IMR-90 (cell line): ENCODE measurements at regions not wholly inside any gene's neighbourhood (a gene's known extent, or its start where the extent isn't known, plus 50 kb on each side); places are given as distances from the start of the nearest gene placed in this dataset.
A peak's percentile ranks its signal among the peaks of the same experiment; 100 is the strongest.

Source experiments
- ATAC-seq: fragments of 200-7000 bp; cut with Tn5 transposase; 2 replicates; pipeline ENCODE4 v1.9.1; 2020; ENCODE audit warnings: low read depth, mild to moderate bottlenecking, moderate library complexity
- BruUV-seq: library from RNA; stranded (reverse); fragments of 400-500 nt; replicated peaks from 2 replicates; lab custom pipeline; 2021; lab: Mats Ljungman, UMichigan
- CTCF ChIA-PET: fragments of 300-600 bp; formaldehyde crosslinking; extraction: SDS; loops from one replicate; lab custom pipeline; 2021; ENCODE audit warnings: antibody characterized with exemption; lab: Yijun Ruan, JAX
- POLR2A ChIA-PET: fragments of 300-600 bp; sonication (Branson Sonifier 250); formaldehyde crosslinking; loops from one replicate; lab custom pipeline; 2022; ENCODE audit warnings: antibody characterized with exemption; ENCODE audit not compliant: unreplicated experiment; lab: Charles Lee
- DNase-seq: peaks from one replicate; pipeline ENCODE4 v3.0.0; 2013
- H2AFZ ChIP-seq: replicated peaks from 2 replicates; pipeline ENCODE3; 2013; ENCODE audit warnings: low read length, mild to moderate bottlenecking; ENCODE audit not compliant: poor library complexity
- H2AK5ac ChIP-seq: 2 replicates; pipeline ENCODE4 v1.6.1; 2013; ENCODE audit warnings: low read depth, low read length, inconsistent platforms
- H2AK9ac ChIP-seq: replicated peaks from 2 replicates; pipeline ENCODE3; 2013; ENCODE audit warnings: mild to moderate bottlenecking, low read depth, low read length, moderate library complexity; ENCODE audit not compliant: poor library complexity
- H2BK120ac ChIP-seq: 2 replicates; pipeline ENCODE4 v1.6.1; 2013; ENCODE audit warnings: low read depth, low read length, inconsistent platforms
- H2BK15ac ChIP-seq: 3 replicates; pipeline ENCODE4 v1.6.1; 2013; ENCODE audit warnings: low read depth, low read length, inconsistent platforms
- H2BK20ac ChIP-seq: 2 replicates; pipeline ENCODE4 v1.6.1; 2013; ENCODE audit warnings: low read depth, mild to moderate bottlenecking, inconsistent platforms, low read length, moderate library complexity
- H2BK5ac ChIP-seq: 2 replicates; pipeline ENCODE4 v1.6.1; 2013; ENCODE audit warnings: mild to moderate bottlenecking, low read depth, low read length, inconsistent platforms; ENCODE audit not compliant: poor library complexity, severe bottlenecking
- H3K14ac ChIP-seq: replicated peaks from 2 replicates; pipeline ENCODE4 v1.6.1; 2013; ENCODE audit warnings: low read depth, low read length, inconsistent platforms
- H3K18ac ChIP-seq: 2 replicates; pipeline ENCODE4 v1.6.1; 2013; ENCODE audit warnings: low read depth, low read length, control low read depth
- H3K23ac ChIP-seq: 2 replicates; pipeline ENCODE4 v1.6.1; 2013; ENCODE audit warnings: low read depth, low read length, inconsistent platforms
- H3K27ac ChIP-seq: 2 replicates; pipeline ENCODE4 v1.5.1; 2013; ENCODE audit warnings: mild to moderate bottlenecking, control low read depth, low read length; ENCODE audit not compliant: insufficient read depth
- H3K27me3 ChIP-seq: 2 replicates; pipeline ENCODE4 v1.6.1; 2013; ENCODE audit warnings: low read length; ENCODE audit not compliant: control insufficient read depth, insufficient read depth
- H3K36me3 ChIP-seq: 2 replicates; pipeline ENCODE4 v1.6.1; 2013; ENCODE audit warnings: low read length, mixed read lengths; ENCODE audit not compliant: control insufficient read depth, insufficient read depth
- H3K4ac ChIP-seq: 2 replicates; pipeline ENCODE4 v1.6.1; 2013; ENCODE audit warnings: low read depth, low read length, inconsistent platforms
- H3K4me1 ChIP-seq: 2 replicates; pipeline ENCODE4 v1.6.1; 2013; ENCODE audit warnings: low read length, mixed read lengths; ENCODE audit not compliant: control insufficient read depth, insufficient read depth
- H3K4me2 ChIP-seq: 2 replicates; pipeline ENCODE4 v1.6.1; 2013; ENCODE audit warnings: low read depth, mild to moderate bottlenecking, control low read depth, low read length, moderate library complexity
- H3K4me3 ChIP-seq: 2 replicates; pipeline ENCODE4 v1.5.1; 2013; ENCODE audit warnings: low read depth, mild to moderate bottlenecking, control low read depth, low read length, moderate library complexity; ENCODE audit not compliant: insufficient read depth
- H3K56ac ChIP-seq: 2 replicates; pipeline ENCODE4 v1.6.1; 2013; ENCODE audit warnings: low read length, inconsistent platforms; ENCODE audit not compliant: insufficient read depth; ENCODE audit errors: extremely low read depth
- H3K79me1 ChIP-seq, 2 experiments: 2 replicates each; pipeline ENCODE4 v1.6.1; 2013; ENCODE audit warnings: low read length in 2 of 2, inconsistent platforms in 1 of 2, low read depth in 1 of 2
- H3K9ac ChIP-seq: 2 replicates; pipeline ENCODE4 v1.6.1; 2013; ENCODE audit warnings: low read depth, low read length, control low read depth
- H3K9me1 ChIP-seq: 2 replicates; pipeline ENCODE4 v1.6.1; 2013; ENCODE audit warnings: low read length, inconsistent platforms; ENCODE audit not compliant: insufficient read depth
- H3K9me3 ChIP-seq: 2 replicates; pipeline ENCODE4 v1.6.1; 2013; ENCODE audit warnings: low read length; ENCODE audit not compliant: control insufficient read depth, insufficient read depth
- H4K20me1 ChIP-seq: 2 replicates; pipeline ENCODE4 v1.6.1; 2013; ENCODE audit warnings: low read length, inconsistent platforms; ENCODE audit not compliant: insufficient read depth
- H4K5ac ChIP-seq: 2 replicates; pipeline ENCODE4 v1.6.1; 2013; ENCODE audit warnings: mild to moderate bottlenecking, low read depth, low read length, control low read depth
- H4K8ac ChIP-seq, 2 experiments: 2 replicates each; pipeline ENCODE4 v1.6.1; 2013; ENCODE audit warnings: low read depth in 2 of 2, low read length in 2 of 2, control low read depth in 1 of 2, inconsistent platforms in 1 of 2
- H4K91ac ChIP-seq: 2 replicates; pipeline ENCODE4 v1.6.1; 2013; ENCODE audit warnings: low read depth, low read length, inconsistent platforms; ENCODE audit not compliant: insufficient read depth
- BHLHE40 ChIP-seq: fragments of 150-350 bp; IDR thresholded peaks from 2 replicates; pipeline ENCODE4 v1.6.1; 2016; ENCODE audit warnings: mild to moderate bottlenecking, low read depth, low read length
- CHD1 ChIP-seq: IDR thresholded peaks from 2 replicates; pipeline ENCODE4 v1.6.1; 2012; ENCODE audit warnings: low read depth, low read length, improper control_type of control experiment
- NFE2L2 ChIP-seq: fragments of 150-350 bp; IDR thresholded peaks from 2 replicates; pipeline ENCODE4 v1.6.1; 2016; ENCODE audit warnings: low read depth, mild to moderate bottlenecking, low read length
- RFX5 ChIP-seq: IDR thresholded peaks from 2 replicates; pipeline ENCODE4 v1.8.0; 2012; ENCODE audit warnings: low read depth, mild to moderate bottlenecking, low read length, moderate library complexity
- WGBS, 2 experiments: methylation state at CpG; one replicate each; pipeline versions ENCODE4 v1.1.5 to v1.1.7; 2013; ENCODE audit warnings: missing lambda C conversion rate in 2 of 2; ENCODE audit not compliant: insufficient read length in 1 of 2; ENCODE audit errors: extremely low coverage in 2 of 2; 5-methylcytosine and 5-hydroxymethylcytosine counted together
- dilution Hi-C: fragments of 300-500 bp; cut with HindIII; formaldehyde crosslinking; loops from one replicate; pipeline ENCODE4 v1.14.3; 2018; ENCODE audit warnings: low sequenced_read_pairs; ENCODE audit not compliant: unreplicated experiment
- in situ Hi-C: fragments of 300-500 bp; cut with MboI; formaldehyde crosslinking; loops from 3 replicates; pipeline ENCODE4 v1.14.3; 2019; ENCODE audit warnings: low sequenced_read_pairs, inconsistent platforms, mixed read lengths
- intact Hi-C: fragments of 100-400 bp; cut with micrococcal nuclease; formaldehyde crosslinking; loops from 2 replicates; pipeline ENCODE4 v1.10.0; 2022

DNA sequence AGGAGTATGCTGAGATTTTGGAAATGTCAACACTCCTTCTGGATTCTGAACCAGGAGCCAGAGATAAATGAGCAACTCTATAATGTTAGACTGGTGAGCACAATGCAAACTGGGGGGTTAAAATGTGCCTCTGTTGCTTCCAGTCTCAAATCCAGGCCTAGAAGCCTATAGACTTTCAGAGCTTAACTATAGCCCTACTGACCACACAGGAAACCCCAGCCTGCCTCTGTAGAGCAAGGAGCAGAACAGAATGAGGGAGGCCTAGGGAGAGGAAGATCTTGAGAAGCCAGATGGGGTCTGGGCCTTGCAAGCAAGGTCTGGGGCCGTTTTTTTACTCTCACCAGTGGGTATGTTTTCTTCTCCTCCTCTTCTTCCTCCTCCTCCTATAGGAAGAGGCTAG lies 225.4 kb upstream of the KITLG start:
- no peaks in the 10 kb centered on the region; the same call in 1 of the 2 replicates for H3K9me1 ChIP-seq
- intact Hi-C loops: no loop called here

More for the DNA sequence above, 225.4 kb upstream of the KITLG start:
- ATAC-seq: no peak
- Histone ChIP-seq H2BK15ac (no peak overlapping the region), H3K4me2 (no peak overlapping the region), H3K18ac (peak overlapping the region; percentile 1; the same call in 1 of the 2 replicates), H2AFZ (peak overlapping the region; percentile 80), H3K4ac (peak overlapping the region; percentile 27; the same call in 1 of the 2 replicates), H3K27me3 (no peaks in the 10 kb centered on the region), H3K4me1 (no peaks in the 10 kb centered on the region; the same call in 1 of the 2 replicates), H4K20me1 (no peaks in the 10 kb centered on the region), H3K14ac (no peak overlapping the region; the same call in 1 of the 2 replicates), H2BK5ac (peak overlapping the region; percentile 4), H2BK120ac (peak overlapping the region; percentile 33; the same call in 1 of the 2 replicates), H3K9me3 (no peaks in the 10 kb centered on the region), H2BK20ac (peak overlapping the region; percentile 42; the same call in 1 of the 2 replicates), H2AK9ac (no peak overlapping the region), H3K23ac (no peak overlapping the region), H4K8ac (peak overlapping the region in 1 of 2 experiments; percentile 24; a peak in 2 of 4 replicates), H4K5ac (peak overlapping the region; percentile 30), H3K79me1 (no peaks in the 10 kb centered on the region), H2AK5ac (no peak overlapping the region), H3K9ac (no peak overlapping the region), H3K36me3 (no peaks in the 10 kb centered on the region), H3K4me3 (no peak overlapping the region), H3K56ac (no peak overlapping the region; the same call in 1 of the 2 replicates), H4K91ac (no peak overlapping the region), H3K27ac (no peak overlapping the region; the same call in 1 of the 2 replicates)
- DNase-seq: no peak
- ChIA-PET CTCF (interaction anchor here (0.6 to 0.7 kb wide), 4 partner anchors 10 to 77 kb away, joined by 3 to 5 read pairs (median 3); no protein-coding TSS in a partner anchor), POLR2A (no interaction called here)
- no TSS peak for BruUV-seq
- TF ChIP-seq RFX5 (no peak), NFE2L2 (no peak), CHD1 (no peak), BHLHE40 (no peak)
- WGBS, 2 experiments: no CpG with 5 or more reads among the region's 1 CpG
- in situ Hi-C loops: no loop called here
- dilution Hi-C loops: no loop called here
